ENCODE measurements at regions not wholly inside any gene's neighbourhood (a gene's known extent, or its start where the extent isn't known, plus 50 kb on each side); places are given as distances from the start of the nearest gene placed in this dataset.
"Not testable (repeated sequence)": the region's sequence is repeated elsewhere in the genome, so short reads cannot be mapped to it uniquely, and the experiment has no call there.

GRCh38 chr6:167402195-167402686 lies 77.4 kb downstream of the TTLL2 start:
- no peaks in the 10 kb centered on the region for H3K36me3 Mint-ChIP-seq
- no peak overlapping the region for H3K4me3 Mint-ChIP-seq
- H3K27me3 Mint-ChIP-seq, result peaks cover 2 to 27% (median 20%) of the 10 kb centered on the region in 5 donors
- ATAC-seq (no peak), DNase-seq (no peak)
- no peaks in the 10 kb centered on the region for H3K9me3 Mint-ChIP-seq
- no peaks in the 10 kb centered on the region for H3K4me1 Mint-ChIP-seq
- POLR2A ChIA-PET, result no interaction called here
- H3K27ac Mint-ChIP-seq, result no peak overlapping the region

GRCh38 chr6:167403427-167403826 lies 78.5 kb downstream of the TTLL2 start:
- Mint-ChIP-seq H3K27me3 (peaks cover 2 to 27% (median 20%) of the 10 kb centered on the region in 5 donors), H3K4me1 (no peaks in the 10 kb centered on the region), H3K9me3 (no peaks in the 10 kb centered on the region), H3K36me3 (no peaks in the 10 kb centered on the region), H3K4me3 (no peak overlapping the region), H3K27ac (no peak overlapping the region)
- ATAC-seq (no peak), DNase-seq (no peak)
- POLR2A ChIA-PET, result no interaction called here

- POLR2A ChIA-PET, result no interaction called here
- Mint-ChIP-seq H3K4me3 (no peak overlapping the region), H3K27me3 (peaks cover 2 to 27% (median 23%) of the 10 kb centered on the region in 5 donors), H3K4me1 (no peaks in the 10 kb centered on the region), H3K9me3 (no peaks in the 10 kb centered on the region), H3K27ac (no peak overlapping the region), H3K36me3 (no peaks in the 10 kb centered on the region)
- ATAC-seq, result no peak
- DNase-seq, result no peak
These were observed 79.6 kb downstream of the TTLL2 start for GRCh38 chr6:167404385-167405049.

- DNase-seq (no peak), ATAC-seq (no peak)
- H3K36me3 Mint-ChIP-seq, result no peaks in the 10 kb centered on the region
- H3K27me3 Mint-ChIP-seq, result peaks cover 2 to 27% (median 25%) of the 10 kb centered on the region in 5 donors
- POLR2A ChIA-PET, result no interaction called here
- H3K9me3 Mint-ChIP-seq, result no peaks in the 10 kb centered on the region
- H3K27ac Mint-ChIP-seq, result no peak overlapping the region
- H3K4me1 Mint-ChIP-seq, result no peaks in the 10 kb centered on the region
- no peak overlapping the region for H3K4me3 Mint-ChIP-seq
These were observed 81.1 kb downstream of the TTLL2 start for GRCh38 chr6:167405778-167406532.

- peaks cover 2 to 27% (median 24%) of the 10 kb centered on the region in 5 donors for H3K27me3 Mint-ChIP-seq
- POLR2A ChIA-PET, result not testable (repeated sequence)
These were observed 81.8 kb downstream of the TTLL2 start for GRCh38 chr6:167406533-167407238.

GRCh38 chr6:167407239-167408064 lies 82.6 kb downstream of the TTLL2 start:
- H3K36me3 Mint-ChIP-seq, result no peaks in the 10 kb centered on the region
- ATAC-seq, result no peak
- no peak for DNase-seq
- POLR2A ChIA-PET, result no interaction called here
- peaks cover 3 to 27% (median 18%) of the 10 kb centered on the region in 5 donors for H3K27me3 Mint-ChIP-seq
- no peaks in the 10 kb centered on the region for H3K9me3 Mint-ChIP-seq
- H3K4me1 Mint-ChIP-seq, result no peaks in the 10 kb centered on the region
- no peak overlapping the region for H3K27ac Mint-ChIP-seq
- H3K4me3 Mint-ChIP-seq, result no peak overlapping the region

More at GRCh38 chr6:167406533-167407238, 81.8 kb downstream of the TTLL2 start:
- H3K9me3 Mint-ChIP-seq, H3K4me3 Mint-ChIP-seq, ATAC-seq, H3K4me1 Mint-ChIP-seq, DNase-seq, H3K27ac Mint-ChIP-seq, H3K36me3 Mint-ChIP-seq: not testable (repeated sequence)

GRCh38 chr6:167408235-167408869 lies 83.5 kb downstream of the TTLL2 start:
- Mint-ChIP-seq H3K27me3 (peaks cover 3 to 25% (median 17%) of the 10 kb centered on the region in 5 donors), H3K9me3 (no peaks in the 10 kb centered on the region), H3K27ac (no peak overlapping the region), H3K4me1 (no peaks in the 10 kb centered on the region), H3K4me3 (no peak overlapping the region), H3K36me3 (no peaks in the 10 kb centered on the region)
- ATAC-seq (no peak), DNase-seq (no peak)
- POLR2A ChIA-PET, result no interaction called here

- DNase-seq (no peak), ATAC-seq (no peak)
- Mint-ChIP-seq H3K36me3 (no peaks in the 10 kb centered on the region), H3K27me3 (peaks cover 2 to 25% (median 13%) of the 10 kb centered on the region in 5 donors), H3K4me3 (peak overlapping the region in 1 of 10 donors; percentile 16), H3K4me1 (no peaks in the 10 kb centered on the region), H3K9me3 (no peaks in the 10 kb centered on the region), H3K27ac (no peak overlapping the region)
- POLR2A ChIA-PET, result no interaction called here
These were observed 84.2 kb downstream of the TTLL2 start for GRCh38 chr6:167409079-167409478.

GRCh38 chr6:167409694-167410093 lies 84.8 kb downstream of the TTLL2 start:
- no peak for DNase-seq
- POLR2A ChIA-PET, result no interaction called here
- no peak for ATAC-seq
- H3K4me3 Mint-ChIP-seq, result no peak overlapping the region
- no peaks in the 10 kb centered on the region for H3K36me3 Mint-ChIP-seq
- peaks cover 2 to 23% (median 13%) of the 10 kb centered on the region in 5 donors for H3K27me3 Mint-ChIP-seq
- no peaks in the 10 kb centered on the region for H3K9me3 Mint-ChIP-seq
- no peak overlapping the region for H3K27ac Mint-ChIP-seq
- no peaks in the 10 kb centered on the region for H3K4me1 Mint-ChIP-seq

GRCh38 chr6:167410462-167410861 lies 85.6 kb downstream of the TTLL2 start:
- Mint-ChIP-seq H3K4me1 (no peaks in the 10 kb centered on the region), H3K27me3 (peaks cover 2 to 16% (median 12%) of the 10 kb centered on the region in 5 donors), H3K27ac (no peak overlapping the region), H3K36me3 (no peaks in the 10 kb centered on the region), H3K9me3 (no peaks in the 10 kb centered on the region), H3K4me3 (no peak overlapping the region)
- POLR2A ChIA-PET, result interaction anchor here (0.6 kb wide), 1 partner anchor 30 kb away, joined by 3 read pairs; no protein-coding TSS in a partner anchor
- ATAC-seq (no peak), DNase-seq (no peak)

- ATAC-seq (no peak), DNase-seq (no peak)
- Mint-ChIP-seq H3K27me3 (peaks cover 4 to 22% (median 7%) of the 10 kb centered on the region in 5 donors), H3K4me3 (no peak overlapping the region), H3K36me3 (no peaks in the 10 kb centered on the region), H3K9me3 (no peaks in the 10 kb centered on the region), H3K27ac (no peak overlapping the region), H3K4me1 (no peaks in the 10 kb centered on the region)
- POLR2A ChIA-PET, result no interaction called here
These were observed 87.6 kb downstream of the TTLL2 start for GRCh38 chr6:167412506-167412905.

- Mint-ChIP-seq H3K4me3 (no peak overlapping the region), H3K9me3 (peaks cover 0 to 3% (median 0%) of the 10 kb centered on the region in 9 donors), H3K36me3 (no peaks in the 10 kb centered on the region), H3K27me3 (peaks cover 0 to 24% (median 14%) of the 10 kb centered on the region in 5 donors), H3K27ac (no peak overlapping the region), H3K4me1 (no peaks in the 10 kb centered on the region)
- ATAC-seq (no peak), DNase-seq (no peak)
- POLR2A ChIA-PET, result no interaction called here
These were observed 90.6 kb downstream of the TTLL2 start for GRCh38 chr6:167415441-167415961.

Measured in naive thymus-derived CD8-positive, alpha-beta T cell (primary cell).